HG03196 (cell line): ENCODE measurements at regions not wholly inside any gene's neighbourhood (a gene's known extent, or its start where the extent isn't known, plus 50 kb on each side); places are given as distances from the start of the nearest gene placed in this dataset.

Source experiments
- ATAC-seq: cut with Tn5 transposase; IDR thresholded peaks from one replicate; pipeline ENCODE4 v1.9.1; 2021; ENCODE audit not compliant: unreplicated experiment

DNA sequence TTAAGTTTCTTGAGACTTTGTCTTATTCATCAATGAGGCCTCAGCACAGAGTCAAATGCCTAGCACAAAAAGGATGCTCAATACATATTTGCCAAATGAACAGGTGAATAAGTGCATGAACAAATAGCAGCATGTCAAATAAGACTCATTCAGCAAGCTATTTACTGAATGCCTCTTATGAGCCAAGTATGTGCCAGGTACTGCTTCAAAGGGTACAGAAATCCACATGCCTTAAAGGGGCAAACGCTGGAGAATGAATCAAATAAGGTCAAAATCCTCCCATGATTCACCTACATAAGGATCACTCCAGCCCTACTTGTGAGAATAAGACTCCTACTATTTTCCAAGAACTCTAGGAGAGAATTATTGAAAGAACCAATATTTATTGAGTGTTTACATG lies 260.2 kb upstream of the CPEB2 start:
- ATAC-seq: no peak

GRCh38 chr4:14743172-14743571 lies 259.1 kb upstream of the CPEB2 start:
- ATAC-seq: no peak

- ATAC-seq: no peak
These were observed 258.7 kb upstream of the CPEB2 start for GRCh38 chr4:14743601-14744000.

DNA sequence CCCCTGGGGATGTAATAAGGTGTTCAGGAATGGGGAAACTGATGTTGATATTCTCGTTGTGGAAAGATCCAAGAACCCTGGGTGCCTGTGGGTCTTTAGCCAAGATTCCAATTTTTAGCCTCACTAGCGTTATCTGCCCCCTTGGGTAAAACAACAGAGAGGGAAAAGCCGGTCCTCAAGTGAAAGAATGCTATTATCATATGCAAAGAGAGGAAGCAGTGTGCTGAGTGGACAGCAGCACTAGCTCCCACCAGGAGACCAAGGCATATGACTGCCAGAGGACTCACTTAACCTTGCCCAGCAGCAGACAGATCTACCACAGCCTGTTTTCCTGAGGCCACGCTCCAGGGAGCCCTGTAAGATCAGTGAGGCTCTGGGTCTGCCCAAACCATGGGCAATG lies 257.9 kb upstream of the CPEB2 start:
- ATAC-seq: no peak

- ATAC-seq: no peak
These were observed 252.4 kb upstream of the CPEB2 start for GRCh38 chr4:14749910-14750309.

DNA sequence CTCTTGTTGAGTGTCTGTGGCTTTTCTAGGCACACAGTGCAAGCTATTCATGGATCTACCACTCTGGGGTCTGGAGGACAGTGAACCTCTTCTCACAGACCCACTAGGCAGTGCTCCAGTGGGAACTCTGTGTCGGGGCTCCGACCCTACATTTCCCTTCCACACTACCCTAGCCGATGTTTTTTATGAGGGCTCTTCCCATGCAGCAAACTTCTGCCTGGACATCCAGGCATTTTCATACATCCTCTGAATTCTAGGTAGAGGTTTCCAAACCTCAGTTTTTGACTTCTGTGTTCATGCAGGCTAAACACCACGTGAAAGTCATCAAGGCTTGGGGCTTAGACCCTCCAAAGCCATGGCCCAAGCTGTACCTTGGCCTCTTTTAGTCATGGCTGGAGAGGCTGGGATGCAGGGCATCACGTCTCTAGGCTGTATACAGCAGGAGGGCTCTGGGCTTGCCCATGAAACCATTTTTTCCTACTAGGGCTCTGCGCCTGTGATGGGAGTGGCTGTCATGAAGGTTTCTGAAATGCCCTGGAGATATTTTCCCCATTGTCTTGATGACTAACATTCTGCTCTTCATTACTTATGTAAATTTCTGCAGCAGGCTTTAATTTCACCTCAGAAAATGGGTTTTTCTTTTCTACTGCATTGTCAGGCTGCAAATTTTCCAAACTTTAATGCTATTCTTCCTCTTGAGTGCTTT lies 249.8 kb upstream of the CPEB2 start:
- no peak for ATAC-seq

DNA sequence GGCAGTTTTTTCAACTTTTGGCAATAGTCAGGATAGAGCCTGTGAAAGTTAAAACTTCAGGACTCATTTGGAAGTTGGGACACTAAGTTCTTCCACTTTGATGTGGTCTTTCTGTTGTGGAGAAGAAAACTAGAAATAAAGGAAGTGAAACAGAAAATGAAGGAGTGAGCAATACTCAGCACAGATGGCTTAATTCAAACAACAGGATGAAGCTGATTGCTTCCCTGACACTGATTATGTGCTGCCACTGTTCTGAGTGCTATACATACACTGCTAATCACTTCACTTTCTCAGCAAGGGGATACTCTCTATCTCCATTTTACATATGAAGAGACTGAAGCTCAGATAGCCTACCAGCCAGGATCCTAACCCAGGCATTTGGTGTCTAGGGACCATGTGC lies 235.1 kb upstream of the CPEB2 start:
- ATAC-seq: no peak

- no peak for ATAC-seq
These were observed 233.8 kb upstream of the CPEB2 start for GRCh38 chr4:14768449-14768848.

- no peak for ATAC-seq
These were observed 232.3 kb upstream of the CPEB2 start for GRCh38 chr4:14769993-14770392.

DNA sequence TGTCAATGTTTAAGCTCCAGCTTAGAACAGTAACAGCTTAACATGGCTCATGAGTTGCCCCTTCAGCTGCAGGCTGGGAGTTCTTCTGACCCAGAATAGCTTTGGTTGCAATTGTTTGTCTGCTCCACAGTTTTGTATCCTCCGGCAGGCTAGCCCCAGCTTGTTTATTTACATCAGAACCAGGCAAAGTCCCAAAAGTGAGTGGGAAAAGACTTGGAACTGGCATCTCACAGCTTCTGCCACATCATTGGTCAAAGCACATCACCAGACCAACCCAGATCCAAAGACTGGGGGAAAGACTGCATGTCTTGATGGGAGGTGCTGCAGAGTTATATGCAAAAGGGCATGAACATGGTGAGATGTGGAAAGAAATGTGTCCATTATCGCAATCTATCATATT lies 231.2 kb upstream of the CPEB2 start:
- no peak for ATAC-seq

DNA sequence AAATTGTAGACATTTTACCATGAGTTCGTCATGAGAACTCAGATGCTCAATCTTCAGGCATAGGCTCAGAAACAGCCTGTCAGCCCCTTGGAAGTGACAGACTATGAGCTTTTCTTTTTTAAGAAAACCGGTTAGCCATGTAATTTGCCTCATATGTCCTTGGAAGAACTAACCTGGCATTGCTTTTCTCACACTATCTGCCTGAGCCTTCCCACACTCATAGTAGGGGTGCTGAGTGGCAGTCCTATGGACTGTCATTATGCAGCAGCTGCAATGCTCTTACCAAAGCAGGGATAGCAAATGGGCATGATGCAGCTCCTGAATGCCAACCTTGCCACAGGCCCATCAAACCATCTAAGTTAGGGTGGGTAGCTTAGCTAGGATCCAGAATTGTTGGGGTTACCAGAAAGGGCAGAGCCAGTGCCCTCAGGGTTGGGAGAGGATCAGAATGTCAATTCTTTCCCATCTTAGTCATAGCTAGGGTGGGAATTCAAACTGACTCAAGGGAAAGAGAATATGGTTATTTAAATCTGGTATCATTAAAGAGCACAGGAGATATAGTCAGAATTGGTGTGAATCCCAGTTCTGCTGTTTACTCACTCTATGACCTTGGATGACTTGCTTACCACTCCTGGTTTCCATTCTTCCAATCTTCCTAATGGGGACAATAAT lies 230.6 kb upstream of the CPEB2 start:
- no peak for ATAC-seq

GRCh38 chr4:14772388-14772787 lies 229.9 kb upstream of the CPEB2 start:
- no peak for ATAC-seq

GRCh38 chr4:14783011-14783877 lies 219.0 kb upstream of the CPEB2 start:
- peak; percentile 92 for ATAC-seq

DNA sequence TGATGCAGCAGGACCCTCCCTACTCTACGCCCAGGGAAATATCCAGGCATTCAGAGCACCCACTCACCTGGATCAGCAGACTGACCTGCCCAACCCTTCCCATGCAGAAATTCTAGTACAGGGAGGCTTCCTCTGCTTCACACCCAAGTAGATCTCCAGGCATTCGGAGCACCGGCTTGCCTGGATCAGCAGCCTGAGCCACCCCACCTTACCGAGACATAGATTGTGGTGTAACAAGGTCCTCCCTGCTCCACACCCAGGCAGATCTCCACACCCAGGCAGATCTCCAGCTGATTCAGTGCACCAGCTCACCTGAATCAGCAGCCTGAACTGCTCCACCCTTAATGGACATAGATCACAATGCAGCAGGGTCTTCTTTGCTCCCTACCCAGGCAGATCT lies 215.1 kb upstream of the CPEB2 start:
- no peak for ATAC-seq

- no peak for ATAC-seq
These were observed 214.4 kb upstream of the CPEB2 start for GRCh38 chr4:14787894-14788293.

- ATAC-seq: no peak
These were observed 211.8 kb upstream of the CPEB2 start for GRCh38 chr4:14790494-14790893.

DNA sequence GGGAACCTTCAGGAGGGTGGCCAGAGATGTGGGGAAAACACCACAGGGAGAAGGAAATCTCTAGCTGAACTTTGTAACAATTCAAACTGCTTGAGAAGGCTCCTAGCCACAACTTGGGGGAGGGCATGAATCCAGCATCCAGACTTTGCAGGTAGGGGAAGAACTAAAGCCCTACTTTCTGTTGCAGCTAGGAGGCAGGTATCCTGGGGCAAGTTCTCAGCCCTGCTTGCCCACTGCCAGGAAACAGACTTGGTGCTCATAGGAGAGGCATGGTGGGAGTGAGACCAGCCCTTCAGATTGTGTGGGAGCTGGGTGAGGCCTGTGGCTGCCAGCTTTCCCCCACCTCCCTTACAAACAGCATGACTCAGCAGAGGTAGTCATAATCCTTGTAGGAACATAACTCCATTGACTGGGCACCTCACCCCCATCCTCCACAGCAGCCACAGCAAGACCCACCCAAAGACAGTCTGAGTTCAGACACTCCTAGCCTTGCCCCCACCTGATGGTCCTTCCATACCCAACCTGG lies 209.5 kb upstream of the CPEB2 start:
- ATAC-seq: no peak

GRCh38 chr4:14800977-14801376 lies 201.3 kb upstream of the CPEB2 start:
- no peak for ATAC-seq

- no peak for ATAC-seq
These were observed 199.7 kb upstream of the CPEB2 start for GRCh38 chr4:14802596-14802995.

DNA sequence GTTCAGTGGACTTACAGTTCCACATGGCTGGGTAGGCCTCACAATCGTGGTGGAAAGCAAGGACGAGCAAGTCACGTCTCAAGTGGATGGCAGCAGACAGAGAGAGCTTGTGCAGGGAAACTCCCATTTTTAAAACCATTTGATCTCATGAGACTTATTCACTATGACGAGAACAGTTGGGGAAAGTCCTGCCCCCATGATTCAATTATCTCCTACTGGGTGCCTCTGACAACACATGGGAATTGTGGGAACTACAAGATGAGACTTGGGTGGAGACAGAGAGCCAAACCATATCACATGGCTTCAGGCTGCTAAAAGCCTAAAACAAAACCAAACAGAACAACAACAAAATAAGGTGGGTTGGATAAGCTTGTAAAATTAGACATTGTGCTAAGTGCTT lies 194.4 kb upstream of the CPEB2 start:
- ATAC-seq: no peak

DNA sequence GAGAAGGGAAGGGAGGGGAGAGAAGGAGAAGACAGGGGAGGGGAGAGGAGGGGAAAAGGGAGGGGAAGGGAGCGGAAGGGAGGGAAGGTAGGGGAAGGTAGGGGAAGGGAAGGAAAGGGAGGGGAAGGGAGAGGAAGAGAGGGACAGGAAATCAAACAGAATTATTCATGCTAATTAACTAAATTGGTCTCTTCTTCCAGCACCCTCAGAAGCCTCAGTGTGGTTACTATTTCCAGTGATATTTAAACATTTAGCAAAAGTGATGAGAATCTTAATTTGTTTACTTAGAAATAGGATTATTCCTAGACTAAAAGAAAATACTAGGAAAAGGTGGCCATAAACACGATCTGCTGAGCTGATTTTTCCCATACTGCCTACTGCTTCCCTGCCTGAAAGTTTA lies 193.1 kb upstream of the CPEB2 start:
- ATAC-seq: no peak

- ATAC-seq: no peak
These were observed 192.2 kb upstream of the CPEB2 start for GRCh38 chr4:14810121-14810520.
